ENCODE measurements at regions not wholly inside any gene's neighbourhood (a gene's known extent, or its start where the extent isn't known, plus 50 kb on each side); places are given as distances from the start of the nearest gene placed in this dataset.
"Not testable (repeated sequence)": the region's sequence is repeated elsewhere in the genome, so short reads cannot be mapped to it uniquely, and the experiment has no call there.

DNA sequence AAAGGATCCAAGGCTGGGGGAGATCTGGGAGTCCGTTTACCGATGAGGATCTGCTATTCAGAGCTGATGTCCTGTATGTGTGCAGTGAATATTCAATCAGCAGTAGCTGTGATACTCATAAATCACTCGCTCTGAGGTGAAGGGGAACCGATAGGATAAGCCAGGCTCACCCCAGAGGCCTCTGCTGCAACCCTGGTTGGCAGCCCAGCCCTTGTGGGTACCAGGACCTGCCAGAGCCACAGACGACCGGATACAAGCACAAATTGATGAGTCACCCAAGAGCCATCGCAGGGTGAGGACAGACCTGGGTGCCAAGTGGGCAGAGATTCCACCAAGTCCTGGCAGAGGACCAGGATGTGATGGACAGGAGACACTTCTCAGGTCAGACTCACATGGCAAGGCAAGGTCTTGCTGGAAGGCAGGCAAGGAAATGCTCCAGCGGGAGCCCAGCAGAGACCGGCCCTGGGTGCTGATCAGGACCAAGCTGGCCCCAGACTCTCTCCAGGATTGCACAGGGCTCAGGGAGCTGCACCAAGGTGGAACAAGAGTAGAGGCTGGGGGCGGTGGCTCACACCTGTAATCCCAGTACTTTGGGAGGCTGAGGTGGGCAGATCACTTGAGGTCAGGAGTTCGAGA lies 112.2 kb upstream of the ZNF479 start:
- DNase-seq; ATAC-seq; intact Hi-C loops (cut with micrococcal nuclease): not testable (repeated sequence)

GRCh38 chr7:57245206-57245605 lies 113.0 kb upstream of the ZNF479 start:
- intact Hi-C loops (cut with micrococcal nuclease) = no loop called here
- ATAC-seq = no peak

GRCh38 chr7:57250801-57251200 lies 118.6 kb upstream of the ZNF479 start:
- no peak for ATAC-seq
- DNase-seq = no peak
- intact Hi-C loops (cut with micrococcal nuclease) = no loop called here

More at GRCh38 chr7:57245206-57245605, 113.0 kb upstream of the ZNF479 start:
- DNase-seq = no peak

GRCh38 chr7:57256637-57257375 lies 124.6 kb upstream of the ZNF479 start:
- ATAC-seq = no peak

GRCh38 chr7:57274535-57275283 lies 142.5 kb upstream of the ZNF479 start:
- ATAC-seq (no peak), DNase-seq (no peak)
- intact Hi-C loops (cut with micrococcal nuclease) = no loop called here

More at GRCh38 chr7:57256637-57257375, 124.6 kb upstream of the ZNF479 start:
- intact Hi-C loops (cut with micrococcal nuclease) = no loop called here
- DNase-seq = no peak

DNA sequence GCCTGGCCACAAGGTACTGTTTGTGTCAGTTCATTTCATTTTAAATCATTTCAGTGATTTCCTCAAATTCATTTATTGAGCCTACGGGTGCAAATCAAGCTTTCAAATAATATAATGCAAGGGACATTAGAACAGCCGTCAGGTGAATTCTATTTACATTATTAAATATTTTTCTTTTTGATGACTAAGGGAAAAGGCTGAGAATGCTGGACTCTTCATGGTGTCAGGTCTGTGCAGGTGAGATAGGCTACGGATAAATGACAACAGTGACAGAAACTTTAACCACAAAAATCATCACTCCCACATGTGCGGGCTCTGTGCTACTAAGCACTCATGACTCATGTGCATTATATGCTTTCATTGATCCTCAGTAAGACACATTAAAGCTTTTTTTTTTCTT lies 149.2 kb upstream of the ZNF716 start:
- intact Hi-C loops (cut with micrococcal nuclease) = no loop called here
- no peak for ATAC-seq
- DNase-seq = no peak

- intact Hi-C loops (cut with micrococcal nuclease) = loop anchor here (5.0 kb wide), 1 partner anchor 177 kb away; no protein-coding TSS in a partner anchor
- no peak for DNase-seq
- ATAC-seq = peak; percentile 56
Measured at GRCh38 chr7:57305192-57305748, 144.7 kb upstream of the ZNF716 start.

DNA sequence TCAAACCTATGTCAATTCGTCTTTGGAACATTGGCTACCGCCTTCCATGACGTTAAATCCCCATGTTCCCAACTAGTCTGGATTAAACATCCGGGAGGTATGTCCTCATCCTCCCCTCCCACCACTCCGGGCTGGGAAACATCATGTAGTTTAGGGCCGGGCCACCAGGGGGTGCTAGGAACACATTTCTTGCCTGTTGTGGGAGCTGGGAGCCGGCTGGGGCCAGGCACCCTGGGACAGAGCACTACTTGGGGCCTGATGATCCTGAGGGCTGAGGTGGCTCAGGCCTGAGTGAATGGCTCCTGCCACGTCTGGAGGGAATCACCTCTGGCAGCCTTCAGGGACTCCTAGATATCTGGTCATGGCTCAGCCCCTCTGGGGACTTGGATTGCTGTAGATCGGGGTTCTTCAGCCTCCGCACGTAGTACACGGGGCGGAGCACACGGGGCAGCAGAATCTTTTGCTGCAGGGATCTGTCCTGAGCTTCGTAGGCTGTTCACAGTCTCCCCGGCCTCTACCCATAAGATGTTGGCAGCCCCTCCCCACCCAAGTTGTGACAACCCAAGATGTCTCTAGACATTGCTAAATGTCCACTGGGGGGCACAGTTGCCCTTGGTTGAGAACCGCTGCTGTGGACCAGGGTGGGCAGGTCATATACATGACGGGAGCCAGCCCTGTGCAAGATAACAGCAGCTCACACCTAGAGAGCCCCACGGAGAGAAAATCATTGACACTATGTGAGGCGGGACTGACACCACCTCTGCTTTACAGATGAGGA lies 141.2 kb upstream of the ZNF716 start:
- ATAC-seq (peak; percentile 69), DNase-seq (peak; percentile 49)
- intact Hi-C loops (cut with micrococcal nuclease) = loop anchor here (5.0 kb wide), 1 partner anchor 173 kb away; no protein-coding TSS in a partner anchor

DNA sequence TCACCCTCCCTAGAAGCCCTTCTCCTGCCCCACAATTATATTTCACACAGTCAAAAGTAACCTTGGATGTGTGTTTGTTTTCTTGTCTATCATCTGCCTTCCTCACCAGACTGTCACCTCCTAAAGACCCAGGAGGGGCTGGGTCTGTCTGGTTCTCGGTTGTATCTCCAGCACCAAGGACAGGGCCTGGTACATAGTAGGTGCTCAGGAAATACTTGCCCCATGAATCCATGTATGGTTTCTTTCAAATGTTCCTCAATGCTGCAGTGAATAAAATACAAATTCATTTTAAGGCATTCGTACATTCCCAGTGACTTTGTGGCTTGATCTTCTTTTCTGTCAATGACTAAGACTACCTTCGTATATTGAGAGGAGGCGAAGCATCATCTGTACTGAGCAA lies 122.9 kb upstream of the ZNF716 start:
- intact Hi-C loops (cut with micrococcal nuclease) = no loop called here
- ATAC-seq (no peak), DNase-seq (no peak)

- ATAC-seq (peak; percentile 99), DNase-seq (peak; percentile 90)
- intact Hi-C loops (cut with micrococcal nuclease) = no loop called here
Measured at GRCh38 chr7:57328457-57328856, 121.5 kb upstream of the ZNF716 start.

GRCh38 chr7:57328963-57329362 lies 121.0 kb upstream of the ZNF716 start:
- no peak for DNase-seq
- ATAC-seq = no peak
- intact Hi-C loops (cut with micrococcal nuclease) = no loop called here

GRCh38 chr7:57339198-57339944 lies 110.6 kb upstream of the ZNF716 start:
- ATAC-seq (no peak), DNase-seq (no peak)
- intact Hi-C loops (cut with micrococcal nuclease) = no loop called here

GRCh38 chr7:57342954-57343353 lies 107.0 kb upstream of the ZNF716 start:
- ATAC-seq (no peak), DNase-seq (no peak)
- intact Hi-C loops (cut with micrococcal nuclease) = no loop called here

GRCh38 chr7:57343901-57344622 lies 105.9 kb upstream of the ZNF716 start:
- intact Hi-C loops (cut with micrococcal nuclease) = no loop called here
- DNase-seq = peak; percentile 90
- ATAC-seq = peak; percentile 82

GRCh38 chr7:57344957-57345356 lies 105.0 kb upstream of the ZNF716 start:
- ATAC-seq (no peak), DNase-seq (no peak)
- intact Hi-C loops (cut with micrococcal nuclease) = no loop called here

- DNase-seq (peak; percentile 71), ATAC-seq (peak; percentile 90)
- intact Hi-C loops (cut with micrococcal nuclease) = no loop called here
Measured at GRCh38 chr7:57348646-57349269, 101.2 kb upstream of the ZNF716 start.

- intact Hi-C loops (cut with micrococcal nuclease) = no loop called here
- DNase-seq (no peak), ATAC-seq (no peak)
Measured at GRCh38 chr7:57354195-57354594, 95.8 kb upstream of the ZNF716 start.
